ENCODE measurements at regions not wholly inside any gene's neighbourhood (a gene's known extent, or its start where the extent isn't known, plus 50 kb on each side); places are given as distances from the start of the nearest gene placed in this dataset.

DNA sequence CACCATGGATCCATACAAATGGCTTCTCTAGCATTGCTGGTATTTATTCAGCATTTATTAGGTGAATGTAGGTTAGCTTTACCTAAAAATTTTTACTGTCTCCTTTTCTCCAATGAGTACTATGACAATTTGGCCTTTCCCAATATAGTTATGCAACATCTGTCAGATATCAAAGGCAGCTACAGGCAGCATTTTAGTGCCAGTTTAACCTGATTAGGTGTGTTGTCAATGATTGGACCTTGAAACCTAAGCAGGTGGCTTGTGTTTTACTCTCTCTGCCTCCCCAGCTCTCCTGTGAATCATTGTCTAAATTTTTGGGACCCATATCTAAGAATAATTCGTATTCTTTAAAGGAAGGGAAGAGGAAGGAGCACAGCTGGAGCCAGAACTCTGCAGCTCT lies 228.9 kb downstream of the KBTBD8 start:
- no peak for TF ChIP-seq POLR2A (IDR thresholded peaks at IDR 0.05; ENCODE audit: low read depth, low read length)
- no peak for TF ChIP-seq TAF1 (IDR thresholded peaks at IDR 0.05; ENCODE audit: borderline replicate concordance, low read depth, low read length)
- no peak for TF ChIP-seq POLR2AphosphoS5 (IDR thresholded peaks at IDR 0.05; ENCODE audit: low read depth, low read length)
